ENCODE measurements at regions not wholly inside any gene's neighbourhood (a gene's known extent, or its start where the extent isn't known, plus 50 kb on each side); places are given as distances from the start of the nearest gene placed in this dataset.

DNA sequence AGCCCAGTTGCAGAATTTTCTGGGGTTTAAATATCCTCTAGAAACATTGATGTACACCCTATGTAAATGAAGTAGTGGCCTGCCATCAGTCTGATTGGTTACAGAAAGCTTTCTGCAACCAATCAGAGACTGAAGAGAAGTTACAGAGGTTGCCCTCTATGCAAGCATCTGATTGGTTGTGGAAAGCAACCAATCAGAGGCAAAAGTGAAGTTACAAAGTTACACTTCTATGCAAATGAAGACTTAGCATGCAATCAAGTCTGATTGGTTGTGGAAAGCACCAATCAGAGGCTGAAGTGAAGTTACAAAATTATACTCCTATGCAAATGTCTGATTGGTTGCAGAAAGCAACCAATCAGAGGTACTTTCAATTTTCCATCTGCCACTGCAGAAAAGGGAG, 51.9 kb upstream of the USP9X start:
- TF ChIP-seq, protein P1, sequence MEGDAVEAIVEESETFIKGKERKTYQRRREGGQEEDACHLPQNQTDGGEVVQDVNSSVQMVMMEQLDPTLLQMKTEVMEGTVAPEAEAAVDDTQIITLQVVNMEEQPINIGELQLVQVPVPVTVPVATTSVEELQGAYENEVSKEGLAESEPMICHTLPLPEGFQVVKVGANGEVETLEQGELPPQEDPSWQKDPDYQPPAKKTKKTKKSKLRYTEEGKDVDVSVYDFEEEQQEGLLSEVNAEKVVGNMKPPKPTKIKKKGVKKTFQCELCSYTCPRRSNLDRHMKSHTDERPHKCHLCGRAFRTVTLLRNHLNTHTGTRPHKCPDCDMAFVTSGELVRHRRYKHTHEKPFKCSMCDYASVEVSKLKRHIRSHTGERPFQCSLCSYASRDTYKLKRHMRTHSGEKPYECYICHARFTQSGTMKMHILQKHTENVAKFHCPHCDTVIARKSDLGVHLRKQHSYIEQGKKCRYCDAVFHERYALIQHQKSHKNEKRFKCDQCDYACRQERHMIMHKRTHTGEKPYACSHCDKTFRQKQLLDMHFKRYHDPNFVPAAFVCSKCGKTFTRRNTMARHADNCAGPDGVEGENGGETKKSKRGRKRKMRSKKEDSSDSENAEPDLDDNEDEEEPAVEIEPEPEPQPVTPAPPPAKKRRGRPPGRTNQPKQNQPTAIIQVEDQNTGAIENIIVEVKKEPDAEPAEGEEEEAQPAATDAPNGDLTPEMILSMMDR (IDR thresholded peaks at IDR 0.05), result no peak
- TF ChIP-seq POLR2A (IDR thresholded peaks at IDR 0.05), result no peak

Data from thyroid gland (tissue), 4 donors.